DMS53 (cell line): ENCODE measurements at regions not wholly inside any gene's neighbourhood (a gene's known extent, or its start where the extent isn't known, plus 50 kb on each side); places are given as distances from the start of the nearest gene placed in this dataset.
A peak's percentile ranks its signal among the peaks of the same experiment; 100 is the strongest.
"Not testable (repeated sequence)": the region's sequence is repeated elsewhere in the genome, so short reads cannot be mapped to it uniquely, and the experiment has no call there.

Experiments used
- DNase-seq: peaks from one replicate; lab custom pipeline; 2025; lab: John Stamatoyannopoulos, UW

DNA sequence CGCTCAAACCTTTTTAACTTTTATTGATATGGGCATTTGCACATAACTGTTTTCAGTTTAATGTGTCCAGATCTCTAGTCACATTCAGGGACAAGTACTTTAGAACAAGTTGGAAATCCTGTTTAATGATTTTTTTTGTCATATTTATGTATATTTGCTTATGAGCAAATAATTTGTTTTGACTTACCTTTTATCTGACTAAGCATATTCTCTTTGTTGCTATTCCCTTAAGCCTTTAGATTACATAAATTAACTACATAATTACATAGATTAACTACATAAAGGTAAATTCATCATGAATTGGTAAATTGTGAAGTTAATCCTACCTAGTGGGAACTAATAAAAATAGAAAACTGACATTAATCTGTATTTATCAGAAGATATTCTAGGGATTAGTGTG lies 523.5 kb upstream of the MAN1A1 start:
- no peak for DNase-seq

DNA sequence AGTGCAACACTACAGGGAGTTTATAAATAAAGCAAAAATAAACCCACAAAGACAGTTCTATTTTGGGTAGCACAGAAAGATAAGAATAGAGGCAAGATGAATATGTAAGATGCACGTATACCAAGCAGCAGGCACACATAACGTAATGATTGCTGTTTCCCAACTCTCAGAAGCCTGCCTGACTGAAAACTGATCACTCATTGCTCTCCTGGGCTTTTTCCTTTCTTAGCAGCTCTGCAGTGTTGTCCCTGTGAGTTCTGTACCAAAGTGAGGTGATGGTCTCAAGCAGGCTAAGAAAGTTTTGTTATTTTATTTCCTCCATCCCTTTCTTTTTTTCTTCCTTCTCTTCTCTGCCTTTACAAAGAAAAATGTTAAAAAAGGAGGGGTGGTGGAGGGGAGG lies 522.0 kb upstream of the MAN1A1 start:
- no peak for DNase-seq

DNA sequence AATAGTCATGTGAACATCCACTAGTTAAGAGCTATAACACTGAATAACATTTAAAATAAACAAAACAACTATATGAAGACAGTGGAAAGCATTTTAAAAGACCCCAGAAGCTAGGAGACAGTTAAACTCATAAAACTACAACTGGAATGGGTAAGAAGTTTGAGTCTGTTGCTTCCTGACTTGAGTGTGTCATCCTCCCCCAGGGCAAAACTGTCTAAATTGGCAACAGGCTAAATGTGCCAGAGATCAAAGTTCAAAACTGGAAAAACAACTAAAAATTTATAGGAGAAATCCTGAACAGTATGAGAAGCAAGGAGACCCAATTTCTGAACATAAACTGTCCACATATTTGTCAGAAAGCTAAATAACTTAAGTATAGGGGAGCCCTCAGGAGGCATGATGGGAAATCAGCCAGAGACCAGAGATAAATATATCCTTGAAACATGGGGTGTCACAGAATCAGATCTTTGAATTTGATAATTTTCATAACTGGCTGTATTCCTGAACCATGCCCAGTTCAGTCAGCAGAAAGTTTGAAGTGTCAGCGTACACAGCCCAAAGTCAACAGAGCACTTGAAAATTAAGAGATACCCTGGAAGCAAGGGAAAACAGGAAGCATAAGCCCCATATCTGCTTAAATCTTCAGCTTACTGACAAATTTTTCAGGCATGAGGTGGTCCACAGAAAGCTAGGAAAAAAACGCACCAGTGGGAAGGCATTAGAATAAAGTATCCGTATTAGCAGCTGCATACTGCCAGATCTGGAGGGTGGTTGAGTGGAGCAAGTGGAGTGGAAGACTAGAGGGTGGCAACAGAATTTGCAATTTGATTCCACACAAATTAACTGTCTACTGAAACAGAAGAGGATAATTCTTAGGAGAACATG lies 516.1 kb upstream of the MAN1A1 start:
- DNase-seq: peak; percentile 47

DNA sequence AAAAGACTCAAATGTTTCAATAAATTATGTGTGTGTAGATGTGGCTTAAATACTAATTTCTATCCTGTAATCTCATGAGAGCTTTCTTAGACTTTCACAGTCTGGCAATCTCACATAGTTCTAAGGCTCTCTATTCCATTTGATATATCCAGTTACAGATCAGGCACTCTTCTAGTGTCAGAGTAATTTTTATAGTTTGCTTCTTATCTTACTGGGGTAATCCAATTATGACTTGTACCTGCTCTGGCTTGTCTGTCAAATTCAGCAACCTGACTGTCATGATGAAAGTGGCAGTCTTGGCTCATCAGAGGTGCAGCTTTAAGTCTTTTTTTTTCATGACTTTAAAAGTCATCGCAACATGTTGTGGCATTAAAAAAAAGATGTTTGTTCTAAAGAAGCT lies 513.2 kb upstream of the MAN1A1 start:
- no peak for DNase-seq

DNA sequence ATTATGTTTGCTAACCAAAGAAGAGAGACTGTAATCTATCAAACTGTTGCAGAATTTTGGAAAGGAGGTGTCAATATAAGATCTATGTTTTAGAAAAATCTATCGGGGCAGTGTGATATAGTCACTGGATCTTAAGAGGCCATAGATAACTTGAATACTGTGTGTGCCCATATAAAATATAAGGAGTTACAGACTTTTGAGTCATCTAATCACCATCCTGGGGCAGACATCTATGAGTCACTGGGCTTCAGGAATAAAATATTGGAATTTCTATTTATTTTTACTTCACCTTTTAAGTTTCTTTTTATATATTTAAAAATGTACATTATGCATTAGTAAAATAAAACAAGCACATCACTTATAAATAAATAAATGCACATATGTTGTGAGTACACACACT lies 509.3 kb upstream of the MAN1A1 start:
- DNase-seq: no peak

DNA sequence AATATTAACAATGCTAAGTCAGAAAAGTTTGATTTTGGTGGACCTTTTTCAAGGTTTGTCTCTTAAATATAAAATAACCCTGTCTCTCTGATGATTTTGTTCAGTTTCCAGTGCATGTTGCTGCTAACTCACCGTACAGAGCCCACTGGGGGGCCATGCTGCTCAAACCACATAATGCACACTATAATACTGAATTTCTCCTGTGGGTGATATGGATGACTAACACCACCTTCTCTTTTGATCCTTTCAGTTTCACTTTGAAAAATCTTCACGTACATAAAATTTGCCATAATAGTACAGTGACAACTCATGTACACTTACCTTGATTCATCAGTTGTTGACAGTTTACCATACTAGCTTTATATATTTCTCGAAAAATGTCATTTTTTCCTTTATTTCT lies 506.6 kb upstream of the MAN1A1 start:
- DNase-seq: no peak

DNA sequence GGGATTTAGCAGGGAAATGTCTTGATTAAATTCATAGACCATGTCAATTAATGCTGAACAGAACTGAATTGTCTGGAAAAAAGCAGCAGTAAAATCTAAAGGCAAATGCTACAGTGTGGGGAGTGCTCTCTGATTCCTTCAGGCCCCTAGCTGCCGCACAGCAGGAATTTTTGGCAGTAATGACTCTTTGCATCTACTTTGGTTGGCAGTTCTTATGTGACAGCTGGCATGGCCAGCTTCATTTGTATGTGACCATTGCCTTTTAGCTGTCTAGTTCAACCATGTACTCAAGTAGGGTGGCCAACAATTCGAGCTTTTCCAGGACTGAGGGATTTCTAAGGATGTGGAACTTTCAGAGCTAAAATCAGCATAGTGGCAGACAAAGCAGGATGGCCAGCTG lies 499.1 kb upstream of the MAN1A1 start:
- no peak for DNase-seq

DNA sequence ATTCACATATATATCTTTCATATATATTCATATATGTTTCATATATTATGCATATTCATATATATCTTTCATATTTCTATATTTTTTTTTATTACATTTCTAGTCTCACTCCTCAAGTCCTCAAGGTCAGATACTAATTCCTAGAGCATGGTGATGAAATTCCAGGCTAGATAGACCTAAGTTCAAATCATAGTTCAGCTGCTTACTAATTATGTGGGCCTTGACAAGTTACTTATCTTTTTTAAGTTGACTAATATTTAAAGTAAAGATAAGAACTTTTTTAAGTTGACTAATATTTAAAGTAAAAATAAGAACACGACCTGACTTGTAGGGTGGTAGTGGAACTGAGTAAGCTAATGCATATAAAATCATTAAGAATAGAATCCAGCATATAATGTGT lies 495.6 kb upstream of the MAN1A1 start:
- DNase-seq: no peak

GRCh38 chr6:119844387-119844786 lies 494.8 kb upstream of the MAN1A1 start:
- DNase-seq: no peak

- DNase-seq: no peak
Observed at GRCh38 chr6:119842191-119842590, 492.6 kb upstream of the MAN1A1 start.

GRCh38 chr6:119838043-119838442 lies 488.5 kb upstream of the MAN1A1 start:
- no peak for DNase-seq

DNA sequence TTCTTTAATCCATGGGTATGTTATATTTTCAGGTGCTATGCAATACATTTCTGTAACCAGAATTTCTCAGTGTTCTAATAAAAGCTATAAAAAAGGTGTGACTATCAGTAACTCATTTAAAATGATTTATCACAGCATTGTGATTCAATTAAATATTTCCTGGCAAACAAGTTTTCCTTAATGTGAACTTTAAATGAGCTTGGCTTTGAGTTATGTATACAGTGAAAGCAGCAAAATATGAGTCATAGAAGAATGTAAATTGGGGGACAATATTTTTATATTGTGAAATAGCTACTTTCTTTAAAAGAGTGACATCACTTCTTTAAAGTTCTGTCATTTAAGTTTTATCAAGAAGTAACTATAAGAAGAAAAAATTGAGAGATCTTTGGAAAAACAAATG lies 484.9 kb upstream of the MAN1A1 start:
- no peak for DNase-seq

- no peak for DNase-seq
Observed at GRCh38 chr6:119832411-119832810, 482.9 kb upstream of the MAN1A1 start.

DNA sequence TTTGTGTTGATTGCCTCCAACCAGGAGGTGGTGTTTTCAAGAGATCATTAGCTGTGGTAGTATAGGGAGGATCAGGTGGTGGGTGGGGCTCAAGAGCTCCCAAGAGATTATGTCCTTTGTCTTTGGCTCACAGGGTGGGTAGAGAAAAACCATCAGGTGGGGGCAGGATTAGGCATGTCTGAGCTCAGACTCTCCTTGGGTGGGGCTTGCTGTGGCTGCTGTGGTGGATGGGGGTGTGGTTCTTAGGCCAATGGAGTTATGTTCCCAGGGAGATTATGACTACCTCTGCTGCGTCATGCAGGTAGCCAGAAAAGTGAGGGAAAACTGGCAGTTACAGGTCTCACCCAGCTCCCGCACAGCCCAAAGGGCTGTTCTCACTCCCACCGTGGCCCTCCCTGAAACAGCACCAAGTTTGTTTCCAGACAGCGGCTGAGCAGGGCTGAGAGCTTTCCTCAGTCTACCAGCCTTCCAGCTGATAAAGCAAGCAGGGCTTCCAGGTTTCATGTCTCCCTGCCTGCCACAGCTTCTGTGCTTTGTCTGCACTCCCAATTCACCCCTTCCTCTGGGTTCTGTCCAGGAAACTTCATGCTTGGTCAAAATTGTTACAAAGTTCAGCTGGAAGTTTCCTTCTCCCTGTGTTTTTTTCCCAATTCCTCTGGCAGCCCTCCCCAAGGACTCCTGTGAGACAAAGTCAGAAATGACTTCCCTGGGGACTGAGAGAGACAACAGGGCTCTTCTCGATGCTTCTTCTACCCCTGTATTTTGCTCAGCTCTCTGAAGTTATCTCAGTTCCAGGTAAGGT lies 481.1 kb upstream of the MAN1A1 start:
- no peak for DNase-seq

DNA sequence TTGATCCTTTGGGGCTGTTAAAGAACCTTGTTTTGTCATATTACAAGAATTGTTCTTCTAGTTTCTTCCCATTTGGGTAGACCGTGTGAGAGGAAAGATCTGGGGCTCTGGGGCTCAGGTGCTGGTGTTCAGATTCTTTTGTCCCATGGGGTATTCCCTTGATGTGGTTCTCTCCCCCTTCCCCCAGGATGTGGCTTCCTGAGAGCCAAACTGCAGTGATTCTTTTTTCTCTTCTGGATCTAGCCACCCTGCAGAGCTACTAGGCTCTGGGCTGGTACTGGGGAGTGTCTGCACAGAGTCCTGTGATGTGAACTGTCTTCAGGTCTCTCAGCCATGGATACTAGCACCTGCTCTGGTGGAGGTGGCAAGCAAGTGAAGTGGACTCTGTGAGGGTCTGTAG lies 480.5 kb upstream of the MAN1A1 start:
- DNase-seq: no peak

GRCh38 chr6:119829499-119829898 lies 479.9 kb upstream of the MAN1A1 start:
- not testable (repeated sequence) for DNase-seq

DNA sequence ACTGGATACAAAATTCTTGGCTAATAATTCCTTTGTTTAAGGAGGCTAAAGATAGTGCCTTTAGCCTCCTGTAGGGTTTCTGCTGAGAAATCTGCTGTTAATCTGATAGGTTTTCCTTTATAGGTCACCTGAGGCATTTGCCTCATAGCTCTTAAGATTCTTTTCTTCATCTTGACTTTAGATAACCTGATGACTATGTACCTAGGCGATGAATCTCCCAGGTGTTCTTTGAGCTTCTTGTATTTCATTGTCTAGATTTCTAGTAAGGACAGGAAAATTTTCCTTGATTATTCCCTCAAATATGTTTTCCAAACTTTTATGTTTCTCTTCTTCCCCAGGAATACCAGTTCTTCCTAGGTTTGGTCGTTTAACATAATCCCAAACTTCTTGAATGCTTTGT lies 479.4 kb upstream of the MAN1A1 start:
- DNase-seq: no peak

DNA sequence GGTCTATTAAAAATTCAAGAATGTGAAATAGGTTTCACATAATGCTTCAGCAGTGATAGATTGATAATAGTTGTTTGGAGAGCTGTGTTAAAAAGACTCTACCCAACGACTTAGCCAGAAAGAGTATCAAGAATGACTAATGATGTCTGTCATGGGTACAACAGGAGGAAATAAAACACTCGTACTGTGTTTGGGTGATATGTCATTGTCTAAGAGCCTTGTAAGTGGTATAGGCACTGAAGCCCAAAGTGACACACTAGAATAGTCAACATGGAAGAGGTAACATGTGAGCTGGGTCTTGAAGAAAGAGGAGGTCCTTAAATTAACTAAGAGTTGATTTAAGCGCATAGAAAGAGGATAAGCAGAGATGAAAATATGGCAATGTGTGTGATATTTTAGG lies 471.8 kb upstream of the MAN1A1 start:
- DNase-seq: peak; percentile 8

DNA sequence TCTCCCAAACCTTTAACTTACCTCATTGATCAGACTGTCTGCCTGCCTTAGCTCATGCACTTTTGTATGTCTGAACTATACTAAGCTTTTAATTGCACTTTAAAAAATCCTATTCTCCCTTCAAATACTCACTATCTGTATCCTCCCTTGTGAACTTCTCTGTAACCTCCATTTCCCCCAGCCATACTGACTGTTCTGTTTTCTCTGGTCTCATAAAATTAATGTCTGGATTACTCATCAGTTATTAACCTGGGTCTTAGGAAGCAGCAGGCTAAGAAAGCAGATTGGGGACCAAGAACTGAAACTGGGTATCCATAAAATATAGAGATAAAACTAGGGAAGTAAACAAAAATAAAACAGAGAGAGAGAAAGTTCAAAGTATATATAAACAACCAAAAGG lies 469.3 kb upstream of the MAN1A1 start:
- DNase-seq: no peak

DNA sequence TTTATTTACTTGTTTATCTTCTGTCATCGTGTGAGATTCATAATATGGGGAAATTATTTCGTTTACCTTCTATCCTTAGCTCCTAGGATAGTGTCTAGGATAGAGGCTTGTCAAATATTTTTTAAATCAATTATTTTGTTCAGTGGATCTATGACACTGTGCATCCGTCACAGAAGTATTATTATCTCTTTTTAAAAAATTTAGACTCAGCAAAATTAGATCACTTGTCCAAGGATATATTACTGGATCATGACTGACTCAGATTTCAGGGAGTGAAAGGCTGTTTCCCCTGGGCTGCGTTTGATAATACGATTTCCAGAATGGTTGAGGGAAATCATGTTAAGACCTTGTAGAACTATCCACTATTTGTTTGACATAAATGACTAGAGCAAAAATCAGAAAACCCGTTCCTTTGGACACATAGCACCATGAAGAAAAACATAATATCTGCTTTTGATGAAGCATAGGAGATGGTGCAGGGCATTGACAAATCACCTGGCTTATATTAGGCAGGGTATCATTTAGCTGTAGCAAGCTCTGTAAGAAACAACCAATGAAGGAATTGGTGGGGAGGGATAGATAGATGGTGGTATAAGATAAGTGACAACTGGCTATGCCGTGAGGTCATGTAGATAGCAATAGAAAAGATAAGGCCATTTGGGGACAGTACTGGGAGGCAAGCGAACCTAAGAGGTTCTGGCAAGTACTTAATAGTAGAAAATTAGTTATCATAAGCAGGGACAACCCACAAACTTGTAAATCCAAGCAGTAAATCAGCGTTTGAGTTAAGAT lies 465.2 kb upstream of the MAN1A1 start:
- DNase-seq: no peak

GRCh38 chr6:119802464-119802863 lies 452.9 kb upstream of the MAN1A1 start:
- DNase-seq: no peak

DNA sequence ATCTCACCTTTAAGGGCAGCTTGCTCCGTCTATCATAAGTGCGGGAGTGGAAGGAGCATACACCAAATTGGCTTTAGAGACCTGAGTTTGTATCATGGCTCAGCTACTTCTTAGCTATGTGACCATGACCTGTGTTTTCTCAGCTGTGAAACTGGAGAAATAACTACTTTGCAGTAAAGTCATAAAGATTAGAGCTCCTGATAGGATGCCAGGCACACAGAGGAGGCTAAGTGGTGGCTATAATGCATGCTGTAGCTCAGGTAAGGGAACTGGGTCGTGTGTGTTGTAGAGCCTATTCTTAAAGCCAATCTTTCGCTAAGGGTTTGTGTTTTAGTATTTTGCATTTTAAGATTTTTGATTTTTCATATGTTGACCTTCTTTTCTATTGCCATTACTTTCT lies 451.5 kb upstream of the MAN1A1 start:
- DNase-seq: no peak

DNA sequence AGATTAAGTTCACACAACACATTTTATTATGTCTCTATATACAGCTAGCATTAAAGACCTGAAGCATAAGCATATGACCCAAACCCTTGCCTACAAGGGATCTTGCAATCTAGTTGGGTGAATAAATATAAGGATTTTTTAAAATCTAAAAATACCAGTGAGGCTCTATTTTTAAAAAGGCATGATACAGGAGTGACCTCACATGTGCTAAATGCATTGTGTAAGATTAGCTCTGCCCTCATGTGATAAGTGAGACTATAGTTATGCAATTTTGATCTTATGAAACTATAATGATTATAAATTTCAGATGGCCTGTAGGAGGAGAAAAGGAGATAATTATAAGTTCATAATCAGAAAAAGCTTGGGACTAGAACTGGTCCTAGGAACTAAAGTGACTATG lies 451.0 kb upstream of the MAN1A1 start:
- DNase-seq: no peak
